AG04450 (cell line): ENCODE measurements at regions not wholly inside any gene's neighbourhood (a gene's known extent, or its start where the extent isn't known, plus 50 kb on each side); places are given as distances from the start of the nearest gene placed in this dataset.

Experiments
- CTCF ChIA-PET: fragments of 300-600, 350-600 bp; formaldehyde crosslinking; extraction: SDS; loops from one replicate; lab custom pipeline; 2022; ENCODE audit warnings: antibody characterized with exemption, inconsistent platforms; lab: Charles Lee
- POLR2A ChIA-PET: fragments of 350-600 bp; formaldehyde crosslinking; extraction: SDS; loops from one replicate; lab custom pipeline; 2021; ENCODE audit warnings: antibody characterized with exemption, inconsistent platforms; lab: Yijun Ruan, JAX
- DNase-seq: peaks from one replicate; pipeline ENCODE4 v3.0.0-alpha.2; 2011; ENCODE audit warnings: low read depth, low spot score
- H3K27ac ChIP-seq: one replicate; pipeline ENCODE4 v1.5.1; 2012; ENCODE audit warnings: low read depth, low read length, control low read depth
- H3K27me3 ChIP-seq: one replicate; pipeline ENCODE4 v1.6.0; 2012; ENCODE audit warnings: low read length; ENCODE audit not compliant: control insufficient read depth, insufficient read depth
- H3K4me3 ChIP-seq: 2 replicates; pipeline ENCODE4 v1.5.1; 2011; ENCODE audit warnings: mild to moderate bottlenecking, low read depth, low read length, control low read depth
- H3K9me3 ChIP-seq: 2 replicates; pipeline ENCODE4 v1.5.1; 2012; ENCODE audit warnings: low read length; ENCODE audit not compliant: control insufficient read depth, insufficient read depth
- TF ChIP-seq, protein P1 (sequence below): IDR thresholded peaks from 2 replicates; pipeline ENCODE4 v1.5.1; 2011; ENCODE audit warnings: low read depth, low read length, control low read depth, inconsistent platforms

- POLR2A ChIA-PET = no interaction called here
These were observed 114.5 kb downstream of the CRYAA start for GRCh38 chr21:43283136-43283924.

DNA sequence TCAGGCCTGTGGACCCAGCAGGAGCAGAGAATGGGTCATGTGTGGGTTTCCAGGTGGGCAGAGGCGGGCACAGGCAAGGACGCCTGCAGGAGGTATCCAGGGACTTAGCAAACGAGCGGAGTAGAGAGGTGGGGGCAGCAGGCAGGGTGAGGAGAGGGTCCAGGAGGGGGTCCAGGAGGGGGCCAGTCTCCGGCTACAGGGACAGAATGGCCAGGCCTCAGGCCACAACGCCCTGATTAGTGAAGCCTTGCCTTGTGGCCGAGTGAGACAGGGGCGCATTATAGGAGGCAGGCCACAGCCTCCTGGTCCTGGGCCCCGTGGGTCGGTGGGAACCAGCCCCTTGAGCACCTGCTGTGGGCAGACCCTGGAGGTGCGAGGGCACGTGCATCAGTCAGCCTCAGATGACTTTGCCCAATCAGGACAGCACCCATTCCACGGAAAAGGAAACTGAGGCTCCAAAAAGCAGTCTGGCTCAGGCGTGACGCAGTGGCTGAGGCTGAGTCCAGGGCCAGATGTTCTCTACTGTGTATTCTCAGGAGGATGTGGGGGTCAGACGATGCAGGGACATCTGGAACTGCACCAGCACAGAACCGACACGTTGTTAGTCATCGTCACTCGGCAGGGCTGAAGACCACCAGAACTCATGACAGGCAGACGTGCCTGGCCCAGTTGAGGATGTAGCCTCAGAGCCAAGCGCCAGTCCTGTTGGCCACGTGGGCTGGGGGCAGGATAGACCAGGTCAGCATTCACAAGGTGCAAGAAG, 113.7 kb downstream of the CRYAA start:
- TF ChIP-seq, protein P1, sequence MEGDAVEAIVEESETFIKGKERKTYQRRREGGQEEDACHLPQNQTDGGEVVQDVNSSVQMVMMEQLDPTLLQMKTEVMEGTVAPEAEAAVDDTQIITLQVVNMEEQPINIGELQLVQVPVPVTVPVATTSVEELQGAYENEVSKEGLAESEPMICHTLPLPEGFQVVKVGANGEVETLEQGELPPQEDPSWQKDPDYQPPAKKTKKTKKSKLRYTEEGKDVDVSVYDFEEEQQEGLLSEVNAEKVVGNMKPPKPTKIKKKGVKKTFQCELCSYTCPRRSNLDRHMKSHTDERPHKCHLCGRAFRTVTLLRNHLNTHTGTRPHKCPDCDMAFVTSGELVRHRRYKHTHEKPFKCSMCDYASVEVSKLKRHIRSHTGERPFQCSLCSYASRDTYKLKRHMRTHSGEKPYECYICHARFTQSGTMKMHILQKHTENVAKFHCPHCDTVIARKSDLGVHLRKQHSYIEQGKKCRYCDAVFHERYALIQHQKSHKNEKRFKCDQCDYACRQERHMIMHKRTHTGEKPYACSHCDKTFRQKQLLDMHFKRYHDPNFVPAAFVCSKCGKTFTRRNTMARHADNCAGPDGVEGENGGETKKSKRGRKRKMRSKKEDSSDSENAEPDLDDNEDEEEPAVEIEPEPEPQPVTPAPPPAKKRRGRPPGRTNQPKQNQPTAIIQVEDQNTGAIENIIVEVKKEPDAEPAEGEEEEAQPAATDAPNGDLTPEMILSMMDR = no peak
- ChIA-PET POLR2A (no interaction called here), CTCF (no interaction called here)
- H3K27ac ChIP-seq = no peak overlapping the region
- no peak overlapping the region for H3K4me3 ChIP-seq
- peaks cover 15% of the 10 kb centered on the region for H3K27me3 ChIP-seq
- H3K9me3 ChIP-seq = peaks cover 1% of the 10 kb centered on the region; the same call in 1 of the 2 replicates
- DNase-seq = no peak

More at GRCh38 chr21:43283136-43283924, 114.5 kb downstream of the CRYAA start:
- no peaks in the 10 kb centered on the region; the same call in 1 of the 2 replicates for H3K9me3 ChIP-seq
- CTCF ChIA-PET = no interaction called here
- TF ChIP-seq, protein P1 = no peak
- H3K4me3 ChIP-seq = no peak overlapping the region
- DNase-seq = no peak
- no peak overlapping the region for H3K27ac ChIP-seq
- H3K27me3 ChIP-seq = peaks cover 7% of the 10 kb centered on the region

DNA sequence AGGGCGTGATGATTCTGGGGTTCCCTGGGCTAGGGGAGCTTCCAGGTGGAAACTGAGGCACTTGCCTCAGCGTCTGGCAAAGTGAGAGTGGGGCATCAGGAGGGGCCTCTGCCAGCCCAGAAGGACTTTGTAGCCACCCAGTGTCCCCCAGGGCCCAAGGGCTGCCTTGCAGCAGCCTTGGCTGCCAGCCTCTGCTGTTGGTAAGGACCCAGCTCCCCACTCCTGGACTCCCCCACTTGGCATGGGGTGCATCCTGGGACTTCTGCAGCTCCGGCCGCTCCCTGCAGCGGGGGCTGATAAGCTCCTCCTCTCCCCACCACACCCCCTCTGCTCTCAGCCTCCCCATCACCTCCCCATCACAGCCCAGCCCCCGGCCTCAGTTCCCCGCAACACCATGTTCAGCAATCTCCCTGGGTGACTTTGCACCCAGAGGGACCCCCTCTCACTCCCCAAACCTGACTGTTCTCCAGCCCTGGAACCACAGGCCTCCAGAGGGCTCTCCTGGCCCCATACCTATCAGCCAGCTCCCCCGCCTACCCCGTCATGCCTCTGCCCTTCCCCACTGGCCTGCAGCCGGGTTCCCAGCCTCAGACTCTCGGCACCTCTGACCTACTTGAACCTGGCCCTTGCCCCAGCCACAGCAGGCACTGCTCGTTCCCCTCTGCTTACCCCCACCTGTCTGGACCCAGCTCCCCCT, 113.0 kb downstream of the CRYAA start:
- peaks cover 3% of the 10 kb centered on the region; the same call in 1 of the 2 replicates for H3K9me3 ChIP-seq
- no peak overlapping the region for H3K4me3 ChIP-seq
- TF ChIP-seq, protein P1 = no peak
- CTCF ChIA-PET = no interaction called here
- DNase-seq = no peak
- no peak overlapping the region for H3K27ac ChIP-seq
- POLR2A ChIA-PET = no interaction called here
- peaks cover 23% of the 10 kb centered on the region for H3K27me3 ChIP-seq

GRCh38 chr21:43280949-43281633, 112.3 kb downstream of the CRYAA start:
- Histone ChIP-seq H3K4me3 (no peak overlapping the region), H3K27ac (no peak overlapping the region), H3K9me3 (peaks cover 3% of the 10 kb centered on the region; the same call in 1 of the 2 replicates), H3K27me3 (peaks cover 28% of the 10 kb centered on the region)
- ChIA-PET CTCF (no interaction called here), POLR2A (interaction anchor here (0.6 kb wide), 1 partner anchor 44 kb away, joined by 3 read pairs; no protein-coding TSS in a partner anchor)
- TF ChIP-seq, protein P1 = no peak
- no peak for DNase-seq
